ENCODE measurements at regions not wholly inside any gene's neighbourhood (a gene's known extent, or its start where the extent isn't known, plus 50 kb on each side); places are given as distances from the start of the nearest gene placed in this dataset.

DNA sequence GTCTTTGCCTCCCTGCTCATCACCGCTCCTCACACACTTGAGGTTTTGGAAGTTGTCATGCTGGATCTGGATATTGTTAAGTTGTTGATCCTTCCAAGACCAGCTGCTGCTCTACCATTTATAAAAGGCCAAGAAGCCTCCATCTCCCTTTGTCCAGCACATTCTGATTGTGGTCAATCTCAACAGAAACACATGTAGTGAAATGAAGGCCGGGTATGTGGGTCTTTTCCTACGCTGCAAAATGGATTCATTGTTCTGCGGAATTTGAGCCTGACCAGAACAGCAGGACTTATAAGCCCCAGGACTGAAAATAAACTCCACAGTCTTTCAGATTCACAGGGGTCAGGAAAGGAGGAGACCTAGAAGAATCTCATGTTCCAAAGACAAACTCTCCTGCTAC, 238.4 kb downstream of the CMPK2 start:
- Histone ChIP-seq H3K36me3 (ENCODE audit: insufficient read depth, low read length) (no peaks in the 10 kb centered on the region), H3K79me2 (ENCODE audit: insufficient read depth, low read length) (no peaks in the 10 kb centered on the region), H3K27me3 (ENCODE audit: insufficient read depth, low read length, poor library complexity, severe bottlenecking) (no peaks in the 10 kb centered on the region)

DNA sequence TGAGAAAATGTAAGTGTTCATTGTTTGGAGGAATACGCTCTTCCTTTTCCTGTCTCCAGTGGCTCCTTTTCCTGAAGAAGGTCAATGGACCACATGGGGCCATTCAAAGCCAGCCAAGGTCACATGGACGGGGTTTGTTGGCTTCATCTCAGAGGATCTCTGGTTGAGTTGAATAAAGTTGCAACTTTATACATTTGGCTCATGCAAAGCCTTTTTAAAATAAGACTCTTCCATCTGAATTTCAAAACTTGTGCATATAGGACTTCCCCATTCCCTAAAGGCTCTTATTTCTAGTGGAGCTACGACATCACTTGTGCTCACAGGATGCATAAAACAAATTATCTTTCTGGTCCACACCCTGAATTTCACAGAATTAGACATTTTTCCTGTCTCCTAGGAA, 235.5 kb downstream of the CMPK2 start:
- no peaks in the 10 kb centered on the region for H3K9me3 ChIP-seq (ENCODE audit: insufficient read depth, low read depth, low read length)
- 0 out of 2 replicates have a peak, but pooled peaks cover 3% of the 10 kb centered on the region for H3K9me2 ChIP-seq (replicated peaks; ENCODE audit: low read depth, low read length)
- H3K4me3 ChIP-seq (ENCODE audit: low read length, poor library complexity, severe bottlenecking) = no peak overlapping the region
- H3K79me2 ChIP-seq (ENCODE audit: insufficient read depth, low read length) = no peaks in the 10 kb centered on the region
- no peaks in the 10 kb centered on the region for H3K27me3 ChIP-seq (ENCODE audit: insufficient read depth, low read length, poor library complexity, severe bottlenecking)
- no peak overlapping the region for H3K9ac ChIP-seq (ENCODE audit: low read depth, low read length, poor library complexity, severe bottlenecking)
- TF ChIP-seq, protein P1, sequence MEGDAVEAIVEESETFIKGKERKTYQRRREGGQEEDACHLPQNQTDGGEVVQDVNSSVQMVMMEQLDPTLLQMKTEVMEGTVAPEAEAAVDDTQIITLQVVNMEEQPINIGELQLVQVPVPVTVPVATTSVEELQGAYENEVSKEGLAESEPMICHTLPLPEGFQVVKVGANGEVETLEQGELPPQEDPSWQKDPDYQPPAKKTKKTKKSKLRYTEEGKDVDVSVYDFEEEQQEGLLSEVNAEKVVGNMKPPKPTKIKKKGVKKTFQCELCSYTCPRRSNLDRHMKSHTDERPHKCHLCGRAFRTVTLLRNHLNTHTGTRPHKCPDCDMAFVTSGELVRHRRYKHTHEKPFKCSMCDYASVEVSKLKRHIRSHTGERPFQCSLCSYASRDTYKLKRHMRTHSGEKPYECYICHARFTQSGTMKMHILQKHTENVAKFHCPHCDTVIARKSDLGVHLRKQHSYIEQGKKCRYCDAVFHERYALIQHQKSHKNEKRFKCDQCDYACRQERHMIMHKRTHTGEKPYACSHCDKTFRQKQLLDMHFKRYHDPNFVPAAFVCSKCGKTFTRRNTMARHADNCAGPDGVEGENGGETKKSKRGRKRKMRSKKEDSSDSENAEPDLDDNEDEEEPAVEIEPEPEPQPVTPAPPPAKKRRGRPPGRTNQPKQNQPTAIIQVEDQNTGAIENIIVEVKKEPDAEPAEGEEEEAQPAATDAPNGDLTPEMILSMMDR (conservative IDR thresholded peaks at IDR 0.05; ENCODE audit: low read length) = no peak
- no peak for TF ChIP-seq EZH2phosphoT487 (IDR thresholded peaks at IDR 0.05; ENCODE audit: borderline replicate concordance)
- no peaks in the 10 kb centered on the region for H3K36me3 ChIP-seq (ENCODE audit: insufficient read depth, low read length)
- H3K4me2 ChIP-seq (ENCODE audit: low read depth, low read length, poor library complexity, severe bottlenecking) = no peak overlapping the region
- H2AFZ ChIP-seq (ENCODE audit: low read length) = no peak overlapping the region
- H3K4me1 ChIP-seq (ENCODE audit: insufficient read depth, low read length, poor library complexity, severe bottlenecking) = no peaks in the 10 kb centered on the region
- H3F3A ChIP-seq (ENCODE audit: low read depth) = no peaks in the 10 kb centered on the region
- H4K20me1 ChIP-seq (ENCODE audit: insufficient read depth, low read length, poor library complexity, severe bottlenecking) = no peaks in the 10 kb centered on the region

More for the DNA sequence above, 238.4 kb downstream of the CMPK2 start:
- H2AFZ ChIP-seq (ENCODE audit: low read length) = no peak overlapping the region
- no peak for TF ChIP-seq EZH2phosphoT487 (IDR thresholded peaks at IDR 0.05; ENCODE audit: borderline replicate concordance)
- TF ChIP-seq, protein P1 (conservative IDR thresholded peaks at IDR 0.05; ENCODE audit: low read length) = no peak
- no peak overlapping the region for H3K4me2 ChIP-seq (ENCODE audit: low read depth, low read length, poor library complexity, severe bottlenecking)
- H3K9me2 ChIP-seq (replicated peaks; ENCODE audit: low read depth, low read length) = 0 out of 2 replicates have a peak, but pooled peaks cover 3% of the 10 kb centered on the region
- no peaks in the 10 kb centered on the region for H4K20me1 ChIP-seq (ENCODE audit: insufficient read depth, low read length, poor library complexity, severe bottlenecking)
- no peaks in the 10 kb centered on the region for H3K9me3 ChIP-seq (ENCODE audit: insufficient read depth, low read depth, low read length)
- H3K4me3 ChIP-seq (ENCODE audit: low read length, poor library complexity, severe bottlenecking) = no peak overlapping the region
- no peak overlapping the region for H3K9ac ChIP-seq (ENCODE audit: low read depth, low read length, poor library complexity, severe bottlenecking)
- H3F3A ChIP-seq (ENCODE audit: low read depth) = no peaks in the 10 kb centered on the region
- H3K4me1 ChIP-seq (ENCODE audit: insufficient read depth, low read length, poor library complexity, severe bottlenecking) = no peaks in the 10 kb centered on the region

DNA sequence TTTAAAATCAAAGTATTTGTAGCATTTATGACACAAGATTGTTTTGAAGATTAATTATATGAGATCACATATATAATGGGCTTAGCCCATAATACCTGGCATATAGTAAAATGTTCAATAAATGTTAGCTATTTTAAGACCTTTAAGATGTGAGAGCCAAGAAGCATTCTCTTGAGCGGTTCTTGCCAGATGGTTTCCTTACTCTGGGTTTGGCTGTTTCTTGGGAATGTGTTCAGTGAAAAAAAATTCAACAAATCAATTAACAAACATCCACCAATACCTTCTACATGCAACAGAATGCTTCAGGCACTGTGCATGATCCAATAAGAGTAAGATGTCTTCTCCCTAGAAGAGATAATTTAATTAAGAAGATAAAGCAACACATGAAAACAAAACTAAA, 230.4 kb downstream of the CMPK2 start:
- H3K9me2 ChIP-seq (replicated peaks; ENCODE audit: low read depth, low read length) = 0 out of 2 replicates have a peak, but pooled peaks cover 3% of the 10 kb centered on the region
- no peaks in the 10 kb centered on the region for H3K27me3 ChIP-seq (ENCODE audit: insufficient read depth, low read length, poor library complexity, severe bottlenecking)
- H2AFZ ChIP-seq (ENCODE audit: low read length) = no peak overlapping the region
- H3K4me3 ChIP-seq (ENCODE audit: low read length, poor library complexity, severe bottlenecking) = no peak overlapping the region
- H3K9me3 ChIP-seq (ENCODE audit: insufficient read depth, low read depth, low read length) = no peaks in the 10 kb centered on the region
- no peaks in the 10 kb centered on the region for H4K20me1 ChIP-seq (ENCODE audit: insufficient read depth, low read length, poor library complexity, severe bottlenecking)
- H3K4me2 ChIP-seq (ENCODE audit: low read depth, low read length, poor library complexity, severe bottlenecking) = no peak overlapping the region
- H3K9ac ChIP-seq (ENCODE audit: low read depth, low read length, poor library complexity, severe bottlenecking) = no peak overlapping the region
- no peaks in the 10 kb centered on the region for H3F3A ChIP-seq (ENCODE audit: low read depth)
- TF ChIP-seq, protein P1 (conservative IDR thresholded peaks at IDR 0.05; ENCODE audit: low read length) = no peak
- no peak for TF ChIP-seq EZH2phosphoT487 (IDR thresholded peaks at IDR 0.05; ENCODE audit: borderline replicate concordance)
- no peaks in the 10 kb centered on the region for H3K36me3 ChIP-seq (ENCODE audit: insufficient read depth, low read length)
- no peaks in the 10 kb centered on the region for H3K4me1 ChIP-seq (ENCODE audit: insufficient read depth, low read length, poor library complexity, severe bottlenecking)
- H3K79me2 ChIP-seq (ENCODE audit: insufficient read depth, low read length) = no peaks in the 10 kb centered on the region

Data from Loucy (cell line).